A172 (cell line): ENCODE measurements at regions not wholly inside any gene's neighbourhood (a gene's known extent, or its start where the extent isn't known, plus 50 kb on each side); places are given as distances from the start of the nearest gene placed in this dataset.
"Not testable (repeated sequence)": the region's sequence is repeated elsewhere in the genome, so short reads cannot be mapped to it uniquely, and the experiment has no call there.

Experiments
- DNase-seq: peaks from one replicate; pipeline ENCODE4 v3.0.0-alpha.2; 2015; ENCODE audit warnings: low spot score

DNA sequence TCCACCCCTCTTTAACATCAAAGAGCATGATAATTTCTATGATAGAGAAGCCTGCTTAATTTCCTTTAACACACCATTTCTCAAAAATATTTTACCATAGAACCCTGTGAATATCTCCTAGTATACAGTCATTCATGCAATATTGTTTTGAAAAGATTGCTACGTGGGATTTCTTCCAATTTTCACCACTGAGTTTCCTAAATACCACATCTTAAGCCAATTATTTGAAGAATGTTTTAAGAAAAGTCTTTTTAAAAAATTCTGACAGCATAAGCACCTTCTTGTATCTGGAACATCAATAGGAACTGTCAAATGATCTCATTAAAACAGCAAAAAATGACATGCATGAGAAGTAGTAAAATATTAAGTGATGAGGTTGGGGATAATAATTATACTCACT lies 1126.7 kb downstream of the TUSC7 start:
- no peak for DNase-seq

DNA sequence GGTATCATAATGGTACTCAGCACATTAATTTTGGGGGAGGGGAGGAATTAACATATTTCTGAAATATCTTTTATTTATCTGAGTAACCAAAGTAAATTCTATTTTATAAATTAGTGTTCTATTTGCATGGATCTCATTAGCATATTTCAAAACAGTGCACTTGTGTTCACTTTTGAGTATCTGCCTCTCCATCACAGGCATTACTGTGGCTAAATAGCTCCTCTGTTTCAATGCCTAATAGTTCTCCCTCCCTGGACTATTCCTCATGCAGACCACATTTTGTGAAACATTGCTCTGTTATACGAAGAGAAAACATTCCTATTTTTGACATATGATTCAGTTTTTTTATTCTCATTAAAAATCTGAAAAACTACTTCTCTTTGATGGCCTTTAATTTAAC lies 1127.8 kb downstream of the TUSC7 start:
- no peak for DNase-seq

GRCh38 chr3:117842086-117842485 lies 1132.5 kb downstream of the TUSC7 start:
- DNase-seq: no peak

DNA sequence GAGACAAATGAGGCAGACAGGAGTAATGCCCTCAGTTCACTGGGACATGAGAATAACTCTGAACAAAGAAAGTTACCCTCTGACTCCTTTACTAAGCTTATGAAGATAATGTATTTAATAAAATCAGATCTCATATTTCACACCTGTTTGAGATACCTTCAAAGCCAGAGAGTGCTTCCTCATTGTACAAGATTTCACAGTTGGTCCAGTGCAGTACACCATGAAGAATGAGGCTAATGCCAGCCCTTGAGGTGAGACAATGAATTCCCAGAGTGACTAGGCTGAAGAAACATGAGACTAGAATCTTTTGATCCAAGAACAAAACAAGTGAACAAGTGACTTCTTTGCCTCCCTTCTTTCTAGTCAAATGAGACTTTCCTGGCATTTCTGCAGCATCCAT lies 1133.8 kb downstream of the TUSC7 start:
- DNase-seq: no peak

DNA sequence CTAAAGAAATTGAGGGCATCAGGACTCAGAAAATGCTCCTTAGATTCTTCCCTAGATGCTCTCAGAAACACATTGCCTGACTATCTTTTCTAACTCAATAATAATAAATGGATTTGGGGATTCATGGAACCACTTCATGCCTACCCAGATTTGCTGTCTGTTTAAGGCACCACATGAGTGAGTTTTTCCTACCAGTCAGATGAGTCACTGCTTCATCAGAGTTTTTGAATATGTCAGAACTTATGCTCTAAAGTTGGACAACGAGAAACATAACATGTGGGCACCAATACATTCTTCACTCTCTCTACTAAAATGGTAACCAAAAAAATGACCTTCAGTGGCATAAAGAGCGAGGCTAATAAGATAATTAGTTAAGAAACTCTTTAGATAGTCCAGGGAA lies 1135.1 kb downstream of the TUSC7 start:
- no peak for DNase-seq

DNA sequence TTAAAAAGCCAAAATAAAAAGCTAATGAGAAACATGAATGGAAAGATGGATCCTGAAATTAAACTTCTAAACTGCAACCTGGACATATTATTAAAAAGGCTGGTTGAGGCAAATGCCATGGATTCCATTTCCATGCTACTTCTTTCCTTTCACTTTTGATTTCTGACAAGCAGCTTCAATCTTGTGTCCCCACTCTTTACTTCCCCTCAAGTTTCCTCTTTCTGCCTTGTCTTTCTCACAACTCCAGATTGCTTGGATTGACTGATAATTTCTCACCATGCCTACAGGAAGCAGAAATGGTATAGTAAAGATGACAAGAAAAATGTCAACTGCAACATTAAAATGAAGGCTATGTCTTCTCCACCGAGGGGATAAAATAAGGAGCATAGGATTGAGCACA lies 1136.7 kb downstream of the TUSC7 start:
- no peak for DNase-seq

GRCh38 chr3:117848606-117849005 lies 1139.0 kb downstream of the TUSC7 start:
- no peak for DNase-seq

GRCh38 chr3:117853923-117854668 lies 1144.5 kb downstream of the TUSC7 start:
- no peak for DNase-seq

GRCh38 chr3:117856354-117856753 lies 1146.8 kb downstream of the TUSC7 start:
- DNase-seq: no peak

DNA sequence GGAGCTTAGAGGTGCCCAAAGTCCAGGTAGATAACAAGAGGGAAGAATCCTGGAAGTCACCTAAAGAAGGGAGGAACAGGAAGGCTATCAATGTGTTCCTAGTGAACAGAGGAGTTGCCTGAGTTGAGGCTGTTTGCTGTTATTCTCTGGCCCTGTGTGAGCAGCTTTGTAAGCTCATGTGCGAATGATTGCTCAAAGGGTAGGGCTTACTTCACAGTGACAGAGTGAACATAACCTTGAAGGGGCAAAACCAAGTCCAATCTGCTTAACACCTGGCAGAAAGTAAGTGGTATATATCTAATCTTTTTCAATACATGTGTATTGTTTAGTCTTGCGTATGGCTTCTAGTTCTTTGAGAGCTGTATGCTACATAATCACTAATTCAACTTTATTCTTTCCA lies 1153.6 kb downstream of the TUSC7 start:
- no peak for DNase-seq

- DNase-seq: no peak
Measured at GRCh38 chr3:117865338-117865737, 1155.8 kb downstream of the TUSC7 start.

GRCh38 chr3:117868766-117869165 lies 1159.2 kb downstream of the TUSC7 start:
- no peak for DNase-seq

DNA sequence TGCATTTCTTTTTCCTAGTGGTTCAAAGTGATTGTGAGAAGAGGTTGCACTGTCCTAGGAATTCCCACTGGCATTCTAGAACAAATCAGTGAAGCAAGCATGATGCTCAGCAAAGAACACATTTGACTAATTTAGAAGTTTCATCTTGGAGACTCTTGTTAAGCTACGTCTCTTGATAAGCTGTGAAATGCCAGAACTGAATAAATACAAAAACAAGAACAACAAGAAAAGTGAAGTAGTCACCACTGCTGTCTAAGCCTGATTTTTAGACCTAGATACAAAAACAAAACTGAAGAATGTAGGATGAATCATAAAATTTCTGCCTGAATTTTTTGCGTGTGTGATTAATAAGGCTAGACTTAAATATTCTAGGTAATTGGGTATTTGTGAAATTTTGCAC lies 1162.4 kb downstream of the TUSC7 start:
- no peak for DNase-seq

DNA sequence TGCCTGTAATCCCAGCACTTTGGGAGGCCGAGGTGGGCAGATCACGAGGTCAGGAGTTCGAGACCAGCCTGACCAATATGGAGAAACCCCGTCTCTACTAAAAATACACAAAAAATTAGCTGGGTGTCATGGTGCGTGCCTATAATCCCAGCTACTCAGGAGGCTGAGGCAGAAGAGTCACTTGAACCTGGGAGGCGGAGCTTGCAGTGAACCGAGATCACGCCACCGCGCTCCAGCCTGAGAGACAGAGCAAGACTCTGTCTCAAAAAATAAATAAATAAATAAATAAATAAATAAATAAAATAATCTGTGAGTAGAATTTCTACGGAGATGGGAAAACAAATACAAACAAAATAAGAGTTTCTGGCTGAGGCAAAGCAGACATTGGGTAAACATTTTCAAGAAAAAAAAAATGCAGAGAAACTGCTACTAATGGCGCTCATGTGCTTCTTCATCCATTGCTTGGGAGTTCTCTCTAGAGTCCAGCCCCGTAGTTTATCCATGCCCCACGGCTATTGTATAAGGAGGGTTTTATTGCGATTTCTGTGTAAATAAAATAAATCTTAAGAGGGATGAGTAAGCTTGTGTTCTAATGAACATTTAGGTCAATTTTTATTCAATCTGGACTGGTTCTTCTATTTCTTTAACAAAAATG lies 1161.9 kb downstream of the IGSF11 start:
- not testable (repeated sequence) for DNase-seq

GRCh38 chr3:117873249-117873600 lies 1161.4 kb downstream of the IGSF11 start:
- DNase-seq: no peak

- DNase-seq: no peak
Measured at GRCh38 chr3:117874028-117874690, 1160.5 kb downstream of the IGSF11 start.

GRCh38 chr3:117874904-117875874 lies 1159.5 kb downstream of the IGSF11 start:
- DNase-seq: no peak

GRCh38 chr3:117875887-117876286 lies 1158.8 kb downstream of the IGSF11 start:
- no peak for DNase-seq

DNA sequence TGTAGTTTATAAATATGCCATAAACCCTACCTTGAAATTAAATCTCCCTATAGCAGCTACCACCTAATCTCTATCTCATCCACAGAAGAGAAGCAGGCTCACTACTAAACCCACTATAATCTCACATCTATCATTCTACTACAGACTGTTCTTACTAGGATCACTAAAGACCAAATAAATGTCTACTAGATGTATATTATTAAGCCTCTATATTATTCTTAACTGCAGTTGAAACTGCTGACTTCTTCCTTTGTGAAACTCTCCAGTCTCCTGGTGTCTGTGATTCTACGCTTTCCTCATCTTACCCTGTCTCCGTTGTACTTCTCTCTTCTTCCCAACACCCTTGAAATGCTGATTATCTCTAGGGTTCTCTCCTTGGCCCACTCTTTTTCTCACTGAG lies 1154.0 kb downstream of the IGSF11 start:
- no peak for DNase-seq

DNA sequence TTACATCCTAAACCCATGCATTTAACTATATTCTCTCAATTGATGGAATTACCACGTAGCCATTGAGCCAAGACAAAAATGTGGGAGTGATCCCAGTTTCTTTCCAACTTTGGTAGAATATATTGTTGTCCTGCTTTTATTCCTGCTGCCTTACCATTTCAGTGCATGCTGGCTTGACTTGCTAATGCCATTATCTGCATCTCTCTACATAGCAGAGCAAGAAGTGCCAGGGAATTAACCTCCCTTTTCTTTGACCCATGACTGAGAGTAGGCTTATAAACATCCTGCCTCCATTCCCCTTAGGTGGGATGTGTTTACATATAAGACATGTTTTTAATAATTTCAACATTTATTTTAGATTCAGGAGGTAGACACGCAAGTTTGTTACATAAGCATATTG lies 1153.4 kb downstream of the IGSF11 start:
- DNase-seq: no peak

DNA sequence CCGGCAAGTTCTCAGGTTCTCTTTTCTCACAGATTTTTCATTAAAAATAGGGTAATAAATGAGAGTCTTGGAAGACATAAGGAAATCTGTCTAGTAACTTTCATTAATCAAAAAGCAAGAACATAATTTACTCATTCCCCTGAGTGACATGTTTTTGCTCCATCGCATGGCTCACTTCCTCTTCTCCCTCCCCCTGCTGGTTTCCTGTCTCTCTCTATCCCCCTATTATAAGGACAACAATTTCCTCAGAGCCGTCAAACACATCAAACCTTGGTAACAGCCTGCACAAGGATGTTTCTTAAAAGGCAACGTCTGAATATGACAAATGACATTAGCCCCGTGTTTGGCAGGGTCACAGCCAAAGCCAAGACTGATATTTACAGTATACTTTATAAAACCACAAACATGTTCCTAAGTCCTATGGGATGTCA lies 1149.6 kb downstream of the IGSF11 start:
- no peak for DNase-seq

DNA sequence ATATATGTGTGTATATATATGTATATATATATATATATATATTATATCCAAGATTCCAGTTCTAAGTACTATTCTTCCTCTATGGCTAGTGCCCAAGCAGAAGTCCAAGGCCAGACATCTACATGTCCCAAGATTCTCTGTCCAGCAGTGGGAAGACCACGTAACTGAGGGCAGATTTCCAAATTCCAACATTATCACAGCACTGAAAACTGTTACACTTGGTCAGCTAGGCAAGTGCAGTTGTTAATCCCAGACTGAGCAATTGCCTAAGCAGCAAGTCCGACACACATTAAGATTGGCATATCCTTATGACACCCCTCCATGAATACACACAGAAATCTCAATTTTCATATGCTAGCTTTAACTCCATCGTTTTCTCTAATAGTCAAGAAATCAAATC lies 1148.5 kb downstream of the IGSF11 start:
- DNase-seq: no peak
